GM21423 (cell line): ENCODE measurements at regions not wholly inside any gene's neighbourhood (a gene's known extent, or its start where the extent isn't known, plus 50 kb on each side); places are given as distances from the start of the nearest gene placed in this dataset.
"Not testable (repeated sequence)": the region's sequence is repeated elsewhere in the genome, so short reads cannot be mapped to it uniquely, and the experiment has no call there.

Experiments used
- ATAC-seq: cut with Tn5 transposase; IDR thresholded peaks from one replicate; pipeline ENCODE4 v1.9.1; 2021; ENCODE audit warnings: mild to moderate bottlenecking, moderate library complexity; ENCODE audit not compliant: unreplicated experiment

GRCh38 chr2:114018464-114018863 lies 128.6 kb downstream of the ACTR3 start:
- ATAC-seq: not testable (repeated sequence)

DNA sequence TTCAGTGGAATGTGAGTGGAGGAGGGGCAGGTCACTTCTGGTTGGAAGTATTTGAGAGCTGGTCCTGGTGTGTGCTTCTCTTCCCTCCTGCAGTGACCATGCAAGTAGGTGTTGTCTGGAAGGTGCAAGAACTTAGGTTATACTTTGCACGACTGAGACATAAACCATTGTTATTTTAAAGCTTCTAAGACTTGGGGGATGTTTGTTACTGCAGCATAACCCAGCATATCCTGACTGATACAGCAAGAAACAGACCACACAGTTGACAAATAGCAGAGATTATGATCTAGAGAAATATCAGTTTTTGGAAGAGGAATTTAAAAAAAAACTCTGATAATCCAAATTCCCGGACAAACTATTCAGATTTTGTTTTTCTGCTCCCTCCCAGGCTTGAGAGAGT lies 130.8 kb downstream of the ACTR3 start:
- no peak for ATAC-seq

- ATAC-seq: no peak
Observed at GRCh38 chr2:114022360-114023085, 132.6 kb downstream of the ACTR3 start.

DNA sequence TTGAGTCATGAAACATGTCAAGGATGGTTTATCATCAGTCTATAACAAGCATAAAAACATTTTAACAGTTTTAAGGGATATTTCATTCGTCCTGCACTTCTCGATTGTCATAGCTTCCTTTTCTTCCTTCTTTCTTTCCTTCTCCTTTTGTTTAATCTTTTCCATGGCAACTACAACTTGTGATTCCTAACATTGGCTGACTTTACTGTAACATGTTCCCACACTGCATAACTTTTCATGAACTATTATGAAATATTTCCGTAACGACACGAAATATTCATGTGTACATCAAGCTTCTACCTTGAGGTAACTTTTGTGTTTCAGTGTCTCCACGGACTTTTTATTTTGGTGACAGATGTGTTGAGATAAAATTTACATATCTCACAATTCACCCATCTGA lies 134.4 kb downstream of the ACTR3 start:
- ATAC-seq: no peak

DNA sequence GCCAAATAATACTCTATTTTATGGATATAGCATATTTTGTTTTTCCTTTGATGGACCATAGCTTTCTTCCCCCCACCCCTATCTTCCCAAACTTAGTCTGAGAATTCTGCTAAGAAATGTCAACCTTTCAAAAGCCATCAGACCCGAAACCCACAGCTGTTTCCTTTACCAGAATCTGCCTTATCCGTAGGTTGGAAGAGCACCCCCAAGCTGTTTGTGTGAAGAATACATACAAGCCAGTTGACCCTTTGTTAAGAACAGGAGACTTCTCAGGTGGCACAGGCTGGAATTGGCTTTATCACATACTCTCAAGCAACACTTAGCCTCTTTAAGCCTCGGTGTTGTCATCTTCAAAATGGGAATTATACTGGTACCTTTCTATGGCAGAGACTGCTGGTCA lies 135.1 kb downstream of the ACTR3 start:
- ATAC-seq: no peak

GRCh38 chr2:114027437-114027836 lies 137.5 kb downstream of the ACTR3 start:
- ATAC-seq: no peak

DNA sequence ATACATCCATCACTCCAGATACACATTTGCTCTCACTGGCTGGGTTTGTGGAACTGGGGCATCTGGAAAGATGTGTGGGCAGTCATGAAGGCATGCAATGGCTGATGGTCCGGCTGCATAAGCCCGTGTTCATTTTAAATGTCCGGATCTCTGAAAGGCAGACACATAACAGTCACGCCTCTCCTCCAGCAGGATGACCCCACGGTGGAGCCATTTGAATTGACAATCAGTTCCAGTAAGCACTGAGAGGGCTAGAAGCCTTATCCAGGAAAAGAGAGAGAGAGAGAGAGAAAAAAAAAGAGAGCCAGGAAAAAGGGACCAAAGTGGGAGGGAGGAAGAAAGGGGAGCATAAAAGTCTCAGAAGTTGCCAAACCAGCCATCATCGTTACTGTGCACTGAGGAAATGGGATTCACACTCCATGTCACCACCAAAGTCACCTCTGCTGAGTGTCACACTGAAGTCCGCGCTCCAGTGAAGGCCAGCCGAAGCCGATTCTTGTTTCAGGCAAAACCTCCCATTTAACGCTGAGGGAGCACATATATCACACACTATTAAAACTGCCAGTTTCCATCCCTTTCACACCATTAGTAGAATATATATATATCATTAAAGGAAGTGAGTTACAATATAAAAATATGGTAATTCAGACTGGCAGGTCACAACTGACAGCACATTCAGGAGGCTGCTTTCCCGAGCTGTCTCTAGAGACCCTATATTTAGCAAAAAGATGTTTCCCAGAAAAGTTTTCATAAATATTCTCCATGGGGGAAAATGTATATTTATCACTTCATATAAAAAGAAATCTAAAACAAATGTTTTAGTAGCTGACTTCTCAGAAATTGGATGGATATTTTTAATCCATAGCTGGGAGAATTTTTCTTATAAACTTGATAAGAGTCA lies 142.0 kb downstream of the ACTR3 start:
- ATAC-seq: no peak

GRCh38 chr2:114032705-114033104 lies 142.8 kb downstream of the ACTR3 start:
- ATAC-seq: no peak

DNA sequence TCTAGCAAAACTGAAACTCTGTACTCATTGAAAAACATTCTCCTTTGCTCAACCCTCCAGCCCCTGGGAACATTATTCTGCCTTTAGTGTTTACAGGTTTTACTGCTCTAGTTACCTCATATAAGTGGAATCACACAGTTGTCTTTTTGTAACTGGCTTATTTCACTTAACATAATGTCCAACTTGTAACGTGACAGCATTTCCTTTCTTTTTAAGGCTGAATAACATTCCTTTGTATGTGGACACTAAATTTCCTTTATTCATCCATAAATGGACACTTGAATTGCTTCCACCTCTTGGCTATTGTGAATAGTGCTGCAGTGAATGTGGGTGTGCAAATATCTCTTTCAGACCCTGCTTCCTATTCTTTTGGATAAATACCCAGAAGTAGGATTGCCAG lies 144.9 kb downstream of the ACTR3 start:
- ATAC-seq: no peak

- no peak for ATAC-seq
Observed at GRCh38 chr2:114038710-114039109, 148.8 kb downstream of the ACTR3 start.

DNA sequence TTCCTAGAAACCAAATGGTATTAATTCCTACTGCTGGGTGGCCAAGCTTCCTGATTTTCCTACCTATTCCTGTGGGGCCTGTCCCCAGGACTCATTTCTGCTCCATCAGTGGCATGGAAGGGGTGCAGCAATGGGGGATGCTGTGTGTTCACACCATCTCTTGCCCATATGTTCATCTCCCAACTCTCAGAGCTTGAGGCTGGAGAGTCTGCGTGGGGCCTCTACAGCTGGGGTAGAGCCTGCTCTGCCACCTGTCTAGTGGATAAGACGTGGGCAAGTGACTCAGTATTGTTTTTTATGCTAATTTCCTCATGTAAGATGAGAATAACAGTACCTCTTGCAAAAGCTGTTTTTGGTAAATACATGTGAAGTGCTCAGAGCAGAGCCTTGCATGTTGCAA lies 149.8 kb downstream of the ACTR3 start:
- ATAC-seq: no peak

- ATAC-seq: no peak
Observed at GRCh38 chr2:114040826-114041225, 150.9 kb downstream of the ACTR3 start.

- no peak for ATAC-seq
Observed at GRCh38 chr2:114044985-114045384, 155.1 kb downstream of the ACTR3 start.

DNA sequence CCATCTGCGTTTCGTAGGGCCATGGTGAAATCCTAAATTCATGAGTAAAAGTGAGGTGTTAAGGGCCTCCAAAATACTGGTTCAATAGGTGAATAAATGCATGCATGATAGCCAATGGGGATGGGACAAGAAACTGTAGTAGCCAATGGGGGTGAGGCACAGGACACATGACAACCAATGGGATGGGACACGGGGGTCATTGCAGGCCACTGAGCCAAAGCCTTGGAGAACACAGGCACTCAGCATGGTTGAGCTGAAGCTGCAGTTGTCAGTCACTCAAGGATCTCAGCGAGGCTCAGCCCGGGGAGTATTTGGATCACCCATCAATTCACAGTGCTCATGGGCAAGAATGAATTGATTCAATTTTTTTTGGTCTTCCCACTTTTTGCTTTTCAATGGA lies 156.5 kb downstream of the ACTR3 start:
- no peak for ATAC-seq

DNA sequence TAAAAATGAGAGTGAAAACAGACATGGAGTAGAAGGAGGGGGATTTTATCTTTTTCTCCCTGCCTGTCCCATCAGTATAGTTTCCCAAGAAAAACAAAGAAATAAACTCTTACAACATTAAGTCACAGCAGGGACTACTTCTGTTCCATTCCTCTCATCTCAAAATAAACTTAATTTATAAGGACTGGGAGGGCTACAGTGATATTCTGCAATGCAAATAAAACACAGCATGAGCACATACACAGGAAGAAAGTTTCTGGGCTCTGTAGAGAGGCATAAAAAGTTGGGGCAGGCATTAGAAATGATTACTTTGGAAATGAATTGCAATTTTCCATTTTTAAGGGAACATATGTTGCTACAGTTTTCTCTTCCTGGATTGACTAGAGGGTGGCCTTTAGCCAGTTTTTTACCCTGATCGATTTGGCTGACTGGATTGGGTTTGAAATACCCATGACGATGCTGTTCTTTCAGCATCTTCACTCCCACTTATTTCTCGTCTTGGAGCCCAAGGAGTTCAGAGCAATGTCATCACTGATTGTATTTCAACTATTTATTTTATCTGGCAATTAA lies 157.1 kb downstream of the ACTR3 start:
- ATAC-seq: no peak

GRCh38 chr2:114049280-114049679 lies 159.4 kb downstream of the ACTR3 start:
- ATAC-seq: no peak

DNA sequence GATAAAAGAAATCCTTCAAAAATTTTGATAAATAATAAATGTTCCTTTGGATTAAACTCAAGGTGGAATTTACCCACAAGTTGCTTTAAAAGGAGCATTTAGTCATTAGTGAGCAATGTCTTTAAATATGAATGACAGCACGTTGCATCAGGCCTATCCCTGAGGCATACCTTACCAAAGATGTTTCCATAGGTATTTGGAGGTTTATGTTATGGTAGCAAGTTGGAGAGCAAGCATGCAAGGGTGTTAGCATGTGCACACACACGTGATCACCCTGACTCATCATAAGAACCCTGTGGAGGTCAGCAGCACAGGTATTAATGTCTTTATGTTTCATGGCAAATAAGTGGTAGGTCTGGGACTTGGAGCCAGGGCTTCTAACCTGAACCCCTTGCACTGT lies 159.9 kb downstream of the ACTR3 start:
- no peak for ATAC-seq

- peak; percentile 58 for ATAC-seq
Observed at GRCh38 chr2:114056294-114057143, 166.6 kb downstream of the ACTR3 start.

DNA sequence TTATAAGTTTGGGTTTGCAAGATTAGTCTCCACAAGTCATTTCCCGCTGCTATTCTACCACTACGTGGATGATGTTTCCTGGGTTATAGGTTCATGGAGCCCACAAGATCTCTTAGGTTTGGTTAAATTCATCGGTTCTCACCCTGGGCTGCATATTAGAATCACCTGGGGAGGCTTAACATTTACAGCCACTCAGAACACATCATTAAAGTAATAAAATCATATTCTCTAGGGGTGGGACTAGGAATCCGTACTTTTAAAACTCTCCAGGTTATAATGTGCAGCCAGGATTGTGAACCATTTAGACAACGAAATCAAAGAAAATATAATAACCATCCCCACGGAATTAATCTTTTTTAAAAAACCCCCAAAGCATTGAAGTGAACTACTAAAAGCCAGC lies 167.7 kb downstream of the ACTR3 start:
- no peak for ATAC-seq

DNA sequence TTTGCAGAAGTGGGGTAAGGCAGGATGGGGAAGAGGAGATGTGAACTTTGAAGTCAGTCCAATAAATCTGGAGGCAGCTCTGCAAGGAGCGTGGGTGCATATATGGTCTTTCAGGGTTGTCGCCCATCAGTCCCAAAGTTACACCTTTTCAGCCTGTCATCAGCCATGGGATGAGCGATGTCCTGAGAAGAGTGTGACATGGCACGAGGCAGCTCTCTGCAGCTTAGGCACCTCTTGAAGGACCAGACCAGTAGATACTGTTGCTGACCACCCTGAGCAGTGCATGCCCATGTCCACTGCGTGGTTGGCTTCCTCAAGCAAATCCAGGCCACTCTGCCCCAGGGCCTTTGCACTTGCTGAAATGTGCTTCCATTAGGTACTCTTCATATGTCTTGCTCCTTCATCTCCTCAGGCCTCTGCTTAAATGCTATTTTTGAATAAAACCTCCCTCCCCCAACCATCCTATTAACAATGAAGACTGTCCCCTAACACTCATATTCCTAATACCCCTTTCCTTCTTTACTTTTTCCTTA lies 171.7 kb downstream of the ACTR3 start:
- ATAC-seq: no peak

GRCh38 chr2:114063346-114063745 lies 173.5 kb downstream of the ACTR3 start:
- ATAC-seq: no peak
